GM18858 (cell line): ENCODE measurements at regions not wholly inside any gene's neighbourhood (a gene's known extent, or its start where the extent isn't known, plus 50 kb on each side); places are given as distances from the start of the nearest gene placed in this dataset.

Experiments
- ATAC-seq: cut with Tn5 transposase; IDR thresholded peaks from one replicate; pipeline ENCODE4 v1.9.1; 2021; ENCODE audit not compliant: unreplicated experiment

DNA sequence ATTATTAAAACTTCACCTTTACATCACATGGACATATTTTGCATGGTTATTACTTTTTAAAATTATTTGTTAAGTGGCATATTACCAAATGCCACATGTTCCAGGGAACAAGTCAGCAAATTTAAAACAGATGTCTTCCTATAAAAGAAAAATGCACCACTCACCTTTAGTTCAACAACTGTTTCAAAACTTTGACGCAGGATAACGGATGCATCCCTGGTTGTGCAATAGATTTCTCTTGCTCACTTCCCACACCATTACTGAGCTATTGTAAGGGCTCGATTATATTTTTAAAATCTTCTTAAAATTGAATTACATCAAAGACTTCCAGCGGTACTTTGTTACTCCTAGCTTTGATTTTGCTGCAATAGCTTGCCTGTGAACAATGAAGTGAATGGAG lies 93.0 kb upstream of the ARHGAP24 start:
- ATAC-seq: no peak

DNA sequence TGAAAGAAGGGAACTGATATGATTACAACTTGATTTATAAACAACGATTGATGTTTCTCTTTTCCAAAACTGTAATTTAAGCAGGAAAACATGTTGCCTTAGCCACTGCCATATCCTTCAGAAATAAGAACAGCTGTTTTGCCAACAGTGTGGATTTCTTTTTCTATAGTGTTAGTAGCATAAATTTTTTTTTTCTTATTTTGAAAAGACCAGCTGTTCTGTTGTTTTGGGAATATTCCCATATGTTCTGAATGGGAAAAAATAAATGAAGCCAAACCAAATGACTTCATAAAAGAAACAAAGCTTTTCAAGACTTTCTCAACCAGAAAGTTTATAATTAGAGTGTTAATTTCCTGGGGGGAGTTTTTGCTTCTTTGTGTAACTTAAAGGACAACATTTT lies 83.9 kb upstream of the ARHGAP24 start:
- no peak for ATAC-seq

DNA sequence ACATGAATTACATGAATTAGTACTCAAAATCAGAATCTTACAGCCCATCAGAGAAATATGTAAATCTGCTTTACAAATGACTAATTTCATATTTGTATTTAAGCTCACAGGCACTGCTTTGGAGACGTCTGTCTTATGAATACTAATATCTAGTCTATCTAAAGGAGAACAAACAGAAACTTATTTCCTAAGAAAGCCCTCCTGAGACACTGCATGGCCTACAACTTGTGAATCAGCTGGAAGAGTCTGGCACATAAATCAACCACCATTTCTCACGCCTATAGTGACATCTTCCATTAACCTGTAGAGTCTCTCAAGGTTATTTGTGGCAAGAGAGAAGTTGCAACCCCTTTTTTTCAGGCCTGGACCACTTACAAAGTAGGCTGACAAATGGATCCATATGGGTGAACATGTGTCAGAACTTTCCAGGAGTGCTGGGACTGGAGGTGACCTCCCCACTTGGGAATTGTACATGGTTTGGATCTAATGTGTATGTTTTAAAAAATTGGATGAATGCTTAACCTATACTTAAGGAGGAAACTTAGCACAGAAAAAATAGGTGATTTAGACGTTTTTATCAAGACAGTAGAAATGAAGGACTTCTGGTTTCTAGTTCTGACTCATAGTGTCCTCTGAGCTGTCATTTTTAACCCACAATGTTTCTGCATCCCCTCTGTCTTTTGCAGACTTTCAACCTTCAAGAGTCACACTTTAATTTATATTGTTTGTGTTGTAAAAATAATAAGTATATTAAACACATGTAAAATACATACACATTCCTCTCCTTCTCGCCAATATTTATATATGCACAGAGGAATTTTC lies 83.2 kb upstream of the ARHGAP24 start:
- peak; percentile 82 for ATAC-seq

- ATAC-seq: peak; percentile 53
Measured at GRCh38 chr4:85393201-85393600, 81.7 kb upstream of the ARHGAP24 start.

DNA sequence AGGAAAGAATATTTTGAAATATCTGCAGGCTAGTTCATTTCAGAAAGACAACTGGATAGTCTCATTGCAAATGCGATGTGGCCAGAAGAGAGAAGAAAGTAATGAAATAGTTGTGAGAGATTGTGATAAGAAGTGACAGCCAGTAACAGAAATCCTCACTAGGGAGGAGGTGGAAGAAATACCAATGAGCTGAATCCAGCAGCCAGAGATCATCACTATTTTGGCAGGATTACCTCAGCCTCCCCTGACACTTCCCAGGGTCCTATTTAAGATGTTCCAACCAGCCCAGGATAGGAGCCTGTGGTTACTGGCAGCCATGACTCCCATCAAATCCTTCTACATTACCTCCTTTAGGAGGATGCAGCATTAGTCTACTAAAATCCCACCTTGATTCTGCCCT lies 76.7 kb upstream of the ARHGAP24 start:
- ATAC-seq: no peak

DNA sequence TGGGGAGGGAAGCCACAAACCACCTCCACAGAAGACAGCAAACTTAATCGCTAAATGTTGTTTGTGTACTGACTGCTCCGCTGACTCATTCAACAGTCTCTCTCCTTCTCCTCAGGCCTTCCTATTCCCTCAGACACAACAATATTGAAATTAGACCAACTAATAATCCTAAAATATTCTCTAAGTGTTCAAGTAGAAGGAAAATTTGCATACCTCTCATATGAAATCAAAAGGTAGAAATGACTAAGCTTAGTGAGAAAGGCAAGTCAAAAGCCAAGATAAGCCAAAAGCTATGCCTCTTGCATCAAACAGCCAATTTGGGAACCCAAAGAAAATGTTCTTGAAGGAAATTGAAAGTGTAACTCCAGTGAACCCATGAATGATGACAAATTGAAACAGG lies 75.7 kb upstream of the ARHGAP24 start:
- ATAC-seq: peak; percentile 94

DNA sequence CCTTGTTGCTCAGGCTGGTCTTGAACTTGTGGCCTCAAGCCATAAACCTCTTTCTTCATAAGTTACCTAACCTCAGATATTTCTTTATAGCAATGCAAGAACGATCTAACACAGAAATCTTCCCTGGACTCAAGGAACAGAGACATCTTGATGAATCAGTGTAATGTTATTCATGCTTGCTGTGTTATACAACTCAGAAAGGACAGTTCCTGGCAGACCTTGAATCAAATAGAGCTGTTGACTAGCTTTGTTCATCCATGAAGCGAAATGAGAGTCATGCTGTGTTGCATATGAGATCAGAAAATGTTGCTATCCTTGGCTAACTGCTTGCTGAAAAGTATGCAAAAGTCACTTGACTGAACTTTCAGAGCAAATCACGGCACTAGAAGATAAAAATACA lies 72.6 kb upstream of the ARHGAP24 start:
- ATAC-seq: no peak

- ATAC-seq: no peak
Measured at GRCh38 chr4:85406185-85406584, 68.8 kb upstream of the ARHGAP24 start.

DNA sequence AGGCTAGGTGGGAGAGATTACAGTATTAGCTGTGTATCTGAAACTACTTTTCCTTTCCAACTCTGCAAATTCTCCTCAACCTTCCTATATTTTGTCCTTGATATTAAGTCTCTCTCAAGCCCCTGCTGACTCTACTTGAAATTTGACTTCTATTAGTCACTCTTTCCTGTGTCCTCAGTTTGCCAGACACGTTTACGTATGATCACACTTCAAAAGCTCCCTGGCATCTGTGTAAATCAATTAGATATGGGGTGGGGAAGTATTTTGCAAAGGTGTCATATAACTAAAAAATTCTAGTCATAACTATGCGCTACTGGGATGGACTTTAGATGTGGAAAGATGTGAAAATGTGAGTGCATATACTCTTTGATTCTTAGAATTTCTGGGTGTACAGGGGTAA lies 67.4 kb upstream of the ARHGAP24 start:
- no peak for ATAC-seq

DNA sequence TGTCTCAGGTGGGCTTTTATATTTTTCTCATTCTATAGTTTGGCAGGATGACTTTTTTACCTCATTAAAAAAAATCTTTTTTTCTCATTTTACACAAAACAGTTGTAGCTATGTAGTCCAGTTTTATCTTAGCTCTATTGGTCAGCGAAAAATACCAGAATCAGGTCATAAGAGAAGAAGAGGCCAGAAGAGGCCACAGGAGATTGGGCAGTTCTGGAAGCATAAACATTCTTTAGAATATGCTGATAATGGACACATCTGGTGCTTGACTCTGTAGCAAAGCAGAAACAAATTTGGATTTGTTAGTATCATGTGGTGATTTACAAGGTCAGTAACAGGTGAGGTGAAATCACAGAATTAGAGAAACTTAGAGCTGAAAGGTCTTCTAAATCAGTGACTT lies 66.6 kb upstream of the ARHGAP24 start:
- no peak for ATAC-seq

- no peak for ATAC-seq
Measured at GRCh38 chr4:85409251-85409650, 65.7 kb upstream of the ARHGAP24 start.

- no peak for ATAC-seq
Measured at GRCh38 chr4:85411386-85411785, 63.6 kb upstream of the ARHGAP24 start.

DNA sequence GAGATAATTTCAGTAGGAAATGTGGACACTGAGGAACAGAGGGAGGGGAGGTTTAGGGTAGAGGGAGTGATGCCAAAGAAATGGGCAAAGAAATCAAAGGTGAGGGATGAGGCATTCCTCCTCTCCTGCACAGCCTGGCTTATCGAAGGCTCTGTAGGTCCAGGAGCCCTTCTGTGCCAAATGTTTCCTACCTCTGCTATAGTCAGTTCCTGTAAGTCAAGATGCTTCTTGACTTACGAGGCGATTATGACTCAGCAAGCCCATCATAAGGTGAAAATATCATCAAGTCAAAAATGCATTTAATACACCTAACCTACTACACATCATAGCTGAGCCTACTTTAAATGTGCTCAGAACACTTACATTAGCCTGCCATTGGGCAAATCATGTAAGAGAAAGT lies 60.0 kb upstream of the ARHGAP24 start:
- no peak for ATAC-seq

- no peak for ATAC-seq
Measured at GRCh38 chr4:85416094-85416493, 58.9 kb upstream of the ARHGAP24 start.

GRCh38 chr4:85419103-85419502 lies 55.8 kb upstream of the ARHGAP24 start:
- no peak for ATAC-seq

DNA sequence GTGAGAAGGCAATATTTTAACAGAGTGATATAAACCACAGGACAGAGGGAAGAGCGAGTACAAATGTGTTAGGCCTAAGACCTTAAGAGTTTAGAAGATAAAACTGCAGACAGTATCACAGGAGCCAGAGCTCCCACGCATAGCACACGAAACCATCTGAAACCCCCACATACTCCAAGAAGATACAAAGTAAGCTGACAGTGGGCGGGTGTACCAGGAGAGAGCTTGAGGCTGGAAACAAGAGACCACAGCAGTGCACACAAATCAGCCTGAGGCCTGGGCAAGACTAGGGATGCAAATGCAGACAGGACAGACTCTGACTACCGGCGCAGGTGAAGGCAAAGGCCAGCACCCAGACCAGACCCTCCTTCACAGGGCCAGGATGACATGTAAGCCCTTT lies 54.1 kb upstream of the ARHGAP24 start:
- ATAC-seq: no peak

GRCh38 chr4:85423431-85423830 lies 51.5 kb upstream of the ARHGAP24 start:
- peak; percentile 59 for ATAC-seq
